SU-DHL-6 (cell line): ENCODE measurements at regions not wholly inside any gene's neighbourhood (a gene's known extent, or its start where the extent isn't known, plus 50 kb on each side); places are given as distances from the start of the nearest gene placed in this dataset.

Experiments used
- CTCF ChIP-seq: fragments of 200-600 bp; sonication (generic); IDR thresholded peaks from one replicate; pipeline ENCODE4 v1.5.1; 2017; ENCODE audit warnings: antibody characterized with exemption, mild to moderate bottlenecking, low read length, moderate library complexity; ENCODE audit not compliant: insufficient read depth, poor library complexity, severe bottlenecking
- EZH2phosphoT487 ChIP-seq: fragments of 200-600 bp; sonication (generic), shearing (Covaris generic); conservative IDR thresholded peaks from 2 replicates; pipeline ENCODE4 v1.6.1; 2018; ENCODE audit warnings: mild to moderate bottlenecking, antibody characterized with exemption, low read length, moderate library complexity, mixed read lengths

- no peak for TF ChIP-seq CTCF
- no peak for TF ChIP-seq EZH2phosphoT487
Measured at GRCh38 chr18:2274613-2275012, 296.7 kb downstream of the METTL4 start.
